Uterus (tissue), 3 donors: ENCODE measurements at regions not wholly inside any gene's neighbourhood (a gene's known extent, or its start where the extent isn't known, plus 50 kb on each side); places are given as distances from the start of the nearest gene placed in this dataset.

Experiments
- DNase-seq, 2 donors: peaks; one replicate each; pipeline ENCODE4 v3.0.0-alpha.2; 2019 to 2020
- H3K27ac ChIP-seq, 2 donors: fragments of 200-600 bp; sonication (generic); 1 replicate in 1 of 2; 2 replicates in 1 of 2; pipeline ENCODE4 v1.5.1; 2016 to 2018
- H3K27me3 ChIP-seq, 2 donors: fragments of 200-600 bp; sonication (generic); one replicate each; pipeline ENCODE4 v1.5.1; 2018 to 2019; ENCODE audit warnings: control low read depth in 1 of 2
- H3K36me3 ChIP-seq, 2 donors: fragments of 200-600 bp; sonication (generic); one replicate each; pipeline ENCODE4 v1.5.1; 2019; ENCODE audit warnings: control low read depth in 1 of 2
- H3K4me1 ChIP-seq, 2 donors: fragments of 200-600 bp; sonication (generic); one replicate each; pipeline ENCODE4 v1.5.1; 2018 to 2019; ENCODE audit warnings: control low read depth in 1 of 2
- H3K4me3 ChIP-seq, 2 donors: fragments of 200-600 bp; sonication (generic); 1 replicate in 1 of 2; 2 replicates in 1 of 2; pipeline ENCODE4 v1.5.1; 2018 to 2019; ENCODE audit warnings: mild to moderate bottlenecking in 1 of 2
- H3K9me3 ChIP-seq, 2 donors: fragments of 200-600 bp; sonication (generic); one replicate each; pipeline ENCODE4 v1.5.1; 2019; ENCODE audit warnings: control low read depth in 1 of 2
- POLR2A ChIP-seq, 2 donors: fragments of 450-650 bp; IDR thresholded peaks; one replicate each; pipeline ENCODE4 v1.6.1; 2016; ENCODE audit warnings: antibody characterized with exemption in 2 of 2, mild to moderate bottlenecking in 1 of 2, moderate library complexity in 1 of 2
- intact Hi-C: fragments of 100-400 bp; cut with DNase I; formaldehyde crosslinking; loops from one replicate; pipeline ENCODE4 v1.15.1; 2023; ENCODE audit warnings: low total_unique reads
- TF ChIP-seq, protein P1 (sequence below), 4 experiments: fragments of 200-600 bp in 2 of 4; fragments of 450-650 bp in 2 of 4; sonication (generic) in 2 of 4; IDR thresholded peaks; one replicate each; pipeline ENCODE4 v1.5.1; 2016 to 2019; ENCODE audit warnings: antibody characterized with exemption in 4 of 4, mild to moderate bottlenecking in 2 of 4, moderate library complexity in 1 of 4
- donor health status: DM: yes; HTN: yes; CAD: no.

DNA sequence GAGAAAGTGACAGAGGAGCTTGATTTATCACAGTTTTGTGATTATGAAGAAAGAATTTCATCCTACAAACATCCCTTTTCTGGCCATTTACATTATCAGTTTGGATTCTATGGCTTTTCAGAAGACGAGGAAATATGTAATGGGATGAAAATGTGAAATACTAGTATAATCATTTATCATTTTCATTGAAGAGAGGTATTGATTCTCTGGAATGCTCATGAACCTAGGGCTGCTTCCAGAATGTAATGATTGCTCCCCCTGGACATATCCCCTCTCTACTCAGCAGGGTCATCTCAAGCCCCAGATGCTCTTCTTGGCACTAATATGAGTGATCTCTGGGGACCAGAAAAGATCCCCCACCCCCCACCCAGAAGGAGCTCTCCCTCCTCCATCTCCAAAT, 106.7 kb upstream of the ZNF618 start:
- Histone ChIP-seq H3K4me1 (no peaks in the 10 kb centered on the region), H3K9me3 (no peaks in the 10 kb centered on the region), H3K27me3 (no peaks in the 10 kb centered on the region), H3K36me3 (no peaks in the 10 kb centered on the region), H3K4me3 (no peak overlapping the region), H3K27ac (no peak overlapping the region)
- intact Hi-C loops, result no loop called here
- TF ChIP-seq POLR2A (IDR thresholded peaks at IDR 0.05), result no peak
- TF ChIP-seq, protein P1, sequence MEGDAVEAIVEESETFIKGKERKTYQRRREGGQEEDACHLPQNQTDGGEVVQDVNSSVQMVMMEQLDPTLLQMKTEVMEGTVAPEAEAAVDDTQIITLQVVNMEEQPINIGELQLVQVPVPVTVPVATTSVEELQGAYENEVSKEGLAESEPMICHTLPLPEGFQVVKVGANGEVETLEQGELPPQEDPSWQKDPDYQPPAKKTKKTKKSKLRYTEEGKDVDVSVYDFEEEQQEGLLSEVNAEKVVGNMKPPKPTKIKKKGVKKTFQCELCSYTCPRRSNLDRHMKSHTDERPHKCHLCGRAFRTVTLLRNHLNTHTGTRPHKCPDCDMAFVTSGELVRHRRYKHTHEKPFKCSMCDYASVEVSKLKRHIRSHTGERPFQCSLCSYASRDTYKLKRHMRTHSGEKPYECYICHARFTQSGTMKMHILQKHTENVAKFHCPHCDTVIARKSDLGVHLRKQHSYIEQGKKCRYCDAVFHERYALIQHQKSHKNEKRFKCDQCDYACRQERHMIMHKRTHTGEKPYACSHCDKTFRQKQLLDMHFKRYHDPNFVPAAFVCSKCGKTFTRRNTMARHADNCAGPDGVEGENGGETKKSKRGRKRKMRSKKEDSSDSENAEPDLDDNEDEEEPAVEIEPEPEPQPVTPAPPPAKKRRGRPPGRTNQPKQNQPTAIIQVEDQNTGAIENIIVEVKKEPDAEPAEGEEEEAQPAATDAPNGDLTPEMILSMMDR (IDR thresholded peaks at IDR 0.05), result no peak
- DNase-seq, result no peak

DNA sequence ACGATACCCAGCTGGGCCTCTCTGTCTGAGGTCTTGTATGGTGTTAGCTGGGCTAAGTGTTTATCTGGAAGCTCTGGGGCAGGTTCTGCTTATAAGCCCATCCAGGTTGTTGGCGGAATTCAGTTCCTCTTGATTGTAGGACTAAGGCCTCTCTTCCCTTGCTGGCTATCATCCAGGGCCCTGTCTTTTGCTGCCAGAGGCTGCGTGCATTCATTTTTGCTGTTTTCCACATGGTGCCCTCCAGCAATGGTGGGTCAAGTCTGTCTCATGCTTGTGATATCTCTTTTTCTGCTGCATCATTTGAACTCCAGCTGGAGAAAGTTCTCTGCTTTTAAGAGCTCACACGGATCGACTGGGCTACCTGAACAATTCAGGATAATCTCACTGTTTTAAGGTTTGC, 105.7 kb upstream of the ZNF618 start:
- TF ChIP-seq, protein P1 (IDR thresholded peaks at IDR 0.05), result no peak
- no peak for TF ChIP-seq POLR2A (IDR thresholded peaks at IDR 0.05)
- Histone ChIP-seq H3K36me3 (no peaks in the 10 kb centered on the region), H3K4me3 (no peak overlapping the region), H3K9me3 (no peaks in the 10 kb centered on the region), H3K4me1 (no peaks in the 10 kb centered on the region), H3K27ac (no peak overlapping the region), H3K27me3 (no peaks in the 10 kb centered on the region)
- DNase-seq, result no peak
- intact Hi-C loops, result no loop called here

DNA sequence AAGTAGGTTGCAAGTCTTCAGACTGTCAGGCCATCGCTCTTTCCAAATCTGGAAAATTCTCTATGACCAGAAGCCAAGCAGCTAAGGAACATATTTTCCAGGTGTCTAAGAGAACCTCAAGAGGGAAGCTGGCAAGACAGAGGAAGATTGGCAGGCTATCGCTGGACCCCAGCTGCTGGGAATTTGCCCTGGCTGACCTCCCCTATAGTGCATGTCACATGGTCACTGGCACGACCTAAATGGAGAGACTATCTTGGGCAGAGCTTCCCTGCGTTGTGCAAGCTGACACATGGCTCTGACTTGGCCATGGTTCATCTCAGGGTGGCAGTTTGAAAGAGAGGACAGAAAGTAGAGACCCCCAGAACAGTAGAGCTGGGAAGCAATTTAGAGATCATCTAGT, 104.9 kb upstream of the ZNF618 start:
- Histone ChIP-seq H3K27me3 (no peaks in the 10 kb centered on the region), H3K9me3 (no peaks in the 10 kb centered on the region), H3K27ac (no peak overlapping the region), H3K4me1 (no peaks in the 10 kb centered on the region), H3K36me3 (no peaks in the 10 kb centered on the region), H3K4me3 (no peak overlapping the region)
- intact Hi-C loops, result no loop called here
- DNase-seq, result no peak
- no peak for TF ChIP-seq POLR2A (IDR thresholded peaks at IDR 0.05)
- TF ChIP-seq, protein P1 (IDR thresholded peaks at IDR 0.05), result no peak

DNA sequence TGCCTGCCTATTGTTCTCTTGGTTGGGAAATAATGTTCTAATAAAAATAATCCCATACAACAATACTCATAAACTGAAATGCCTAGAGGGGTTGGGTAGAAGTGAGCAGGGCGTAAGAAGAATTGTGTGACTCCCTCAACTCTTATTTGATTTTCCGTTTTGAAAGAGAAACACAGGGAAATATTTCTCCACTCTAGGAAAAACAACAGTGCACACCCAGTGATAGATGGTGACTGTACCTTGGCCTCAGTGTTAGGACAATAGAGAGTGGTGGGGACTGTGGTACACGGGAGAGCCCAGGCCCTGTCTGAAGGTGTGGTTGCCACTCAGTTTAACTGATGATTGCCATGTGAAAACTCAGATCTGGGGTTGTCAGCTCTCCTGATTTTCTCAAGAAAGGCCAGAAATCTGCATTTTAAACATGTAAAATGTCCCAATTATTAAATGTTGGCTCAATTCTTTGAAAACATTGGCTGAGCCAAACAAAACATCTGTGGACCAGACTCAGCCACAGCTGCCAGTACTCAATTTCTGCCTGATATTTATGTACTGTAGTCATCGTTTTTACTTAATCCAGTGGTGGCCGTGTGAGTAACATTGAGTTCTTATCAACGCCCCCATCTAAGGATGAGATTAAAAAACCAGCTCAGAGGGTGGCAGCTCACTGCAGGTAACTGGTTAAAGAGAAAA, 103.8 kb upstream of the ZNF618 start:
- Histone ChIP-seq H3K4me3 (no peak overlapping the region), H3K27me3 (no peaks in the 10 kb centered on the region), H3K4me1 (no peaks in the 10 kb centered on the region), H3K36me3 (no peaks in the 10 kb centered on the region), H3K27ac (no peak overlapping the region), H3K9me3 (no peaks in the 10 kb centered on the region)
- TF ChIP-seq POLR2A (IDR thresholded peaks at IDR 0.05), result no peak
- TF ChIP-seq, protein P1 (IDR thresholded peaks at IDR 0.05), result no peak
- no peak for DNase-seq
- intact Hi-C loops, result no loop called here

DNA sequence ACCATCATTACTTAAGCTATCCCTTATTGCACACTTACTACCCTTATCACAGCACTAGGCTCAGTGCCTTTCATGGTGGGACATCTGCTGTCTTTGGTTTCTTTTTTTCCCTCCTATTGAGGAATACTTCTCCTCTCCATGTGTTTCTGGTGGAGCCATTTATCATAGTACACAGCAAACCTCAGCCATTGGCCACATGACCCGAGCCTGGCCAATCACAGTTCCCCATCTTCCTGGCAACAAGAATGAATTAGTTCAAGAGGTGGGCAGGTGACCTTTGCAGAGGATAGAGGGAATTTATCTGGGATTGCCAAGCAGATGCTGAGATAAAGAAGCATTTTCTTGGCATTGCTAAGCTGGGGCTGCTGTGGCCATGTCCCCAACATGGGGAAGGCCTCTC, 101.1 kb upstream of the ZNF618 start:
- Histone ChIP-seq H3K4me3 (no peak overlapping the region), H3K36me3 (no peaks in the 10 kb centered on the region), H3K4me1 (no peaks in the 10 kb centered on the region), H3K27ac (no peak overlapping the region), H3K9me3 (no peaks in the 10 kb centered on the region), H3K27me3 (no peaks in the 10 kb centered on the region)
- intact Hi-C loops, result no loop called here
- TF ChIP-seq, protein P1 (IDR thresholded peaks at IDR 0.05), result no peak
- no peak for TF ChIP-seq POLR2A (IDR thresholded peaks at IDR 0.05)
- DNase-seq, result no peak
